ENCODE measurements at regions not wholly inside any gene's neighbourhood (a gene's known extent, or its start where the extent isn't known, plus 50 kb on each side); places are given as distances from the start of the nearest gene placed in this dataset.

- intact Hi-C loops (cut with DNase I) = no loop called here
- Histone ChIP-seq H3K27ac (no peak overlapping the region), H3K4me1 (no peaks in the 10 kb centered on the region), H3K4me3 (replicated peaks in 1 of 3) (no peak overlapping the region), H3K27me3 (no peaks in the 10 kb centered on the region), H3K36me3 (no peaks in the 10 kb centered on the region), H3K9me3 (no peaks in the 10 kb centered on the region)
- TF ChIP-seq CTCF (IDR thresholded peaks at IDR 0.05) (no peak), POLR2A (IDR thresholded peaks at IDR 0.05) (no peak)
- 81 to 82% methylated on average over 1 of the region's 1 CpG for WGBS, 2 donors
- DNase-seq = no peak
These were observed 51.6 kb upstream of the PRDM8 start for GRCh38 chr4:80145739-80146138.

- Histone ChIP-seq H3K27me3 (no peaks in the 10 kb centered on the region), H3K4me3 (replicated peaks in 1 of 3) (no peak overlapping the region), H3K27ac (no peak overlapping the region), H3K36me3 (no peaks in the 10 kb centered on the region), H3K9me3 (no peaks in the 10 kb centered on the region), H3K4me1 (no peaks in the 10 kb centered on the region)
- intact Hi-C loops (cut with DNase I) = no loop called here
- TF ChIP-seq POLR2A (IDR thresholded peaks at IDR 0.05) (no peak), CTCF (IDR thresholded peaks at IDR 0.05) (no peak)
- DNase-seq = no peak
These were observed 52.4 kb upstream of the PRDM8 start for GRCh38 chr4:80144676-80145470.

GRCh38 chr4:80143307-80143679 lies 54.0 kb upstream of the PRDM8 start:
- TF ChIP-seq POLR2A (IDR thresholded peaks at IDR 0.05) (no peak), CTCF (IDR thresholded peaks at IDR 0.05) (no peak)
- intact Hi-C loops (cut with DNase I) = no loop called here
- Histone ChIP-seq H3K9me3 (no peaks in the 10 kb centered on the region), H3K27ac (no peak overlapping the region), H3K36me3 (no peaks in the 10 kb centered on the region), H3K27me3 (no peaks in the 10 kb centered on the region), H3K4me3 (replicated peaks in 1 of 3) (no peak overlapping the region), H3K4me1 (no peaks in the 10 kb centered on the region)
- WGBS, 2 donors = 86 to 91% methylated on average over 1 of the region's 1 CpG
- DNase-seq = no peak

GRCh38 chr4:80142394-80143306 lies 54.7 kb upstream of the PRDM8 start:
- WGBS, 2 donors = 62 to 67% methylated on average over 4 of the region's 4 CpGs
- Histone ChIP-seq H3K36me3 (no peaks in the 10 kb centered on the region), H3K4me3 (replicated peaks in 1 of 3) (no peak overlapping the region), H3K4me1 (no peaks in the 10 kb centered on the region), H3K27ac (no peak overlapping the region), H3K9me3 (no peaks in the 10 kb centered on the region), H3K27me3 (no peaks in the 10 kb centered on the region)
- no peak for DNase-seq
- TF ChIP-seq CTCF (IDR thresholded peaks at IDR 0.05) (no peak), POLR2A (IDR thresholded peaks at IDR 0.05) (no peak)
- intact Hi-C loops (cut with DNase I) = no loop called here

- no peak for DNase-seq
- no peak overlapping the region for H3K4me3 ChIP-seq (replicated peaks in 1 of 3)
- H3K9me3 ChIP-seq = no peaks in the 10 kb centered on the region
- intact Hi-C loops (cut with DNase I) = no loop called here
- H3K4me1 ChIP-seq = no peaks in the 10 kb centered on the region
- no peak overlapping the region for H3K27ac ChIP-seq
- 90 to 93% methylated on average over 2 of the region's 2 CpGs for WGBS, 2 donors
- H3K36me3 ChIP-seq = no peaks in the 10 kb centered on the region
- H3K27me3 ChIP-seq = no peaks in the 10 kb centered on the region
- TF ChIP-seq CTCF (IDR thresholded peaks at IDR 0.05) = no peak
These were observed 55.8 kb upstream of the PRDM8 start for GRCh38 chr4:80141543-80141942.

Data from thyroid gland (tissue), 4 donors.